ENCODE measurements at regions not wholly inside any gene's neighbourhood (a gene's known extent, or its start where the extent isn't known, plus 50 kb on each side); places are given as distances from the start of the nearest gene placed in this dataset.

DNA sequence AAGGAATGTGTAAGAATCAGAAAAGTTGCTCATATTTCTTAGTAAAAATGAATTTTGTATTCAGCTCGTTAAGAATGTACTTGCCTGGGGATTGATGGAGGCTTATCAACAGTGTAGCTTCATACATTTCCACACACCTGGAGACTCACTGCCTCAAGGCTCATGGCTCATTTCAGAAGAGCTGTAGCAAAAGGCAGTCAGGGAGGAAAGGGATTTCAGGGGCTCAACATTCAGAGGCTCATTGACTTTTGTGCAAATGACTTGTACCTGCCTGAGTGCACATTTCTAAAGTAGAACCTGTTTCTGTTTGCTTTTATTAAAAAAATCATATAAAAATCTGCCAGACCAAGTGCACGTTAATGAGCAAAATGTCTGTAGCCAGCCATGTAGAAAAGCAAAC is 304.4 kb downstream of the KCNS3 start:
- DNase-seq (ENCODE audit: low read depth), result no peak

DNA sequence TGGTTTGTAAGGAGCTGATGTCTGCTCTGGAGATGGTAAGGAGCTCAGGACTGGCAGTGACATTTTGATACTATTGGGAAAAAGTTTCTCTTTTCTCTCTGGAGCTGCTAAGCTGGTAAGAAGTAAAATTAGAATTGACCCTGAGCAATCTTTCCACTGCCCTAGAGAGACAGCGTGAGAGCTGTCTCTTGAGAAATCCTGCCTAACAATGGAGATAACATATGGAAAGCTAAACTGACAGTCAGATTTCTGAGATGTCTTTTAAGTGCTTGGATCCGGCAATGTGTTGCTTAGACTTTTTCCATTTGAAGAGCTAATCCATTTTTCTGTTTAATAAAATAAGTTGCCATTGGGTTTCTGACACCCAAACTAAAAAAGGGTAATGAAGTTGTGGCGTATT is 302.4 kb downstream of the KCNS3 start:
- no peak for DNase-seq (ENCODE audit: low read depth)

DNA sequence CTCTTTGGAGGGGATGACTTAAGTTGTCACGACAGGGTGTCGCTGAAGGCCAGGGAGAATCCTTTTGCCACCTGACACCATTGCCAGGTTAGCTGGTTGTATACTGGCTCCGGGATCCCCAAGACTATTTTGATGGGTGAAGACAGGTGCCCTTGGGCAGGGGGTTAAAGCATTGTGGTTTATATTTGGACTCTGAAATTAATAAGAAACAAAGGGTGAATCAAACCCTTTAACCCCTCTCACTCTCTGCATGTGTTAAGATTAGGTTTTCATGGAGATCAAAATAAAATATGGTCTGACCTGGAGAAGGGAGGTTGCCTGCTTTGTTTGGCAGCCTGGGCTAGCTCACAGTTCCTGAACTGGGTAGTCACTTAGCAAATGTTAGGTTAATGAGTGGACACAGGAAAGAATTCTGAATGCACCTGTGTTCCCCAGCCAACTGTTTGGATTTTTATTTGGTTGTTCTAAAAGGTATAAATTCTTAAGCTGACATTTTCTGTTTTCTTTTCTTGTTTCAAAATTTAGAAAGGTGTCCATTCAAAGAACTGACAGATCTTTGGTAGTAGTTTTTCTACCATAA is 301.7 kb downstream of the KCNS3 start:
- no peak for DNase-seq (ENCODE audit: low read depth)

DNA sequence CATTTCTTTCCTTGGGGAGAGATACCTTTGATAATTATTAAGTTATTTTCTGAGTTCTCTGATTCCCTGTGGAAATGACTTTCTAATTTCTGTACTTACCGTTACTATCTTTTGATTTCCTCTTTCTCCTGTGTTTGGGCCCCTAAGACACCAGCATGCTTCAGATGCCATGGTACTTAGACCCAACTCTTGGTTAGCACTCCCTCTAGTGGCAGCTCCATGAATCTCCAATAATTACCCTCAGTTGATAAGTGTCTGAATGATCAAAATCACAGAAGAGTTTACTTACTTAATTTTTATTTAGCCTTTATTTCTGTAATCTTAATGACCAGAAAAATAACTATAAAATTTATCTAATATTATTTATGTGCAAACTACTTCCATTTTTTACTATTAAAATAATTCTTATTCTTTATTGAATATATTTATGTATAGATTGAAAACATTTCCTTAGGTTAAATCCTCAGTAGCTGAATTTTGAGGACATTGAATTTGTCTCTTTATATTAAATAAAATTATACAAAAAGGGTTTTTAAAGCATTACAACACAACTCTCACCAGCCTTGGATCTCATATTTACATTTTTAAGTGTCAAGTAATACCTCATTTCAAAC is 300.4 kb downstream of the KCNS3 start:
- DNase-seq (ENCODE audit: low read depth), result peak; percentile 2

DNA sequence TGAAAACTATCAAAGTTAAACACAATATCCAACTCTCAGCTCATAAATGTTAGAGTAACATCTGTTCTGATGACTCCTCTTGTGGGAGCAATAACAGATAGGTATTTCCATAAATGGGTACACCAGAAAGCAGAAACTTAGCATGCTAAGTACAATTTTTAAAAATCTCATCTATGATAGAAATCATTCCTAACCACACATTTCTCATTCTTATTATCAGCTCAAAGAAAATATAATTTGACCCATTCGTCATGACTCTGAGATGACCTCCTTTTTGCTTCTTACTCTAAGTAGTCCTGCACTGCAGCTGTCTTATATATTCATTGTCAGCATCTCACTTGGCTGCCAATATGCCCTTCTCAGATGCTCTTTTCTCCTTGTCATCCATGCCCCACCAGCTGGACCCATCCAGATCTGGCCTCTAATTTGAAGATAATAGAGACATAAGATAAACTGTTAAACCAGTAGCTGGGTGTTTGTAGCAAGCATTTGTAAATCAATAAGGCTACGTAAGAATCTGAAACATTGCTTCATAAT is 298.3 kb downstream of the KCNS3 start:
- no peak for DNase-seq (ENCODE audit: low read depth)

DNA sequence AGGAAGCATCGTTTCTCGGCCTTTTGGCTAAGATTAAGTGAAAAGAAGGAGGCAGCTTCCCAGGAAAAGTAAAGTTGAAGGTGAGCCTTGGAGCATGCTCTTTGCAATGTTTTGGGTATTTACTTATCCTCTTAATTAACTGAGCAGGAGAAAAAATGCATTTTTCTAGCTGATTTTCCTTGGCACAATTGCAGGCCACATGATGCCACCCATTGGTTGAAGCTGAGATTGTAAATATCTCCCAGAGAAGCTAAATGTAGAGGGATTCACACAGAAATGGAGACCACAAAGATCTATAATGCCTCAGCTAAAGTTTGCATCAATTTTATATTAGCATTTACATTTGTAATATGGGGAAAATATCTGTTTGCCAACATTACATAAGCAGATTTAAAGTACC is 294.1 kb downstream of the KCNS3 start:
- DNase-seq (ENCODE audit: low read depth), result no peak

DNA sequence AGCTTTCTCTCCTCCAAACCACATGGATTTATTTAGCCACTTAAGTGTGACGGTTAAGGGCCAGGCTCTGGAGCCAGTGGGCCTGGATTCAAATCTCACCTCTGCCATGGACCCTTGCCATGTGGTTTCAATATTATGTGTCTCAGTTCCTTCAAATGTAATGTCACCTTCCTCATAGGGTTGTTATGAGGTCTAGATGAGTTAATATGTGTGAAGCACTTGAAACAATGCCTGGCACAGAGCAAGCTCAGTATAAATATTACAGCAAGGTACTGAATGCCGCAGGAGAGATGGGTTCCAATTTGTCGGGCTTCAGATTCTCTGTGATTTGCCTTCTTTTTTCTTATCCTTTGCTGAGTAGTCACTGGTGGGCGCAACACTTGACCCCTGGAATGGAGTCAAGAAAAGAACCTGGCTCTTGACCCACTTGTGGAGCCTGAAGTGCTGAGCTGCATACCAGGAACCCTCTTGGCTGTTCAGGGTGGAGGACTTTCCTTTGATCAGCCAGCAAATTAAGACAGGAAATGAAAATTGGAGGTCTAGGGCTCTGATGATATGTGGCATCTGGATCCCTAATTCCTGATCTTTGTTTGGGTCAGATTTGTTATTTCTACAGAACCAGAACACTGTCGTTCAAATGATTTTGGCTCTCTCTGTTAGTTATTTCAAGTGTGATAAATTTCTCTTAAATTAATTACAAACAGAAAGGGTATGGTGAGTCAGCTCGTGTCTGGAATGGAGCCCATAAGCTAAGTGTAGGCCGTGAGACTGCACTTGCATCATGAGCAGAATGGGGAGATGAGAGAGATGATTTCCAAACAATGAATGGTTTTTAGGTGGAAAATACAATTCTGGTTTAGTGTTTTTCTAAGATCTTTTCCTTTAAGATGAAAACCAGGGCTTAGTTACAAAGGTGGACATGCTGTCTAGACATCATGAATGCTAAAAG is 293.0 kb downstream of the KCNS3 start:
- no peak for DNase-seq (ENCODE audit: low read depth)

DNA sequence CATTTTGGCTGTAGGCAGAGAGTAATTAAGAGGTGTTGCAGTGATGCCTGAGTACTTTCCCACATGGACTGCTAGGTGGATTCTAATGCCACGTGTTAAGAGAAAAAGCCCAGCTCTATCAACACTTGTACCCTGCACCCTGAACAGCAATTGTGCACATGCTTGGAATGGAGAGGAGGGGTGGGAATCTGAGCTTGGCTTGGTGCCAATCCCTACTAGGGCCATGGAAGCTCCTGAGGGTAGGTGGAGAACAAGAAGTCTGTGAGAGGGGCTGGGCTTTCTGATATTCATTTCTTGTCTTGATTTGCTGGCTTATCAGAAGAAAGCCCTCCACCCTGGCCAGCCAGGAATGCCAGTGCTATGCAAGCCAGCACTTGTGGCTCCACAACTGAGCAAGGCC is 292.2 kb downstream of the KCNS3 start:
- no peak for DNase-seq (ENCODE audit: low read depth)

DNA sequence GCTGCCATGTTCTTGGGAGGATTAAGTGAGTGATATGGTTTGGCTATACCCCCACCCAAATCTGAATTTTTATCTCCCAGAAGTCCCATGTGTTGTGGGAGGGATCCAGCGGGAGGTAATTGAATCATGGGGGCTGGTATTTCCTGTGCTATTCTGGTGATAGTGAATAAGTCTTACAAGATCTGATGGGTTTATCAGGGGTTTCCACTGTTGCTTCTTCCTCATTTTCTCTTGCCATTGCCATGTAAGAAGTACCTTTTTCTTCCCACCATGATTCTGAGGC is 291.4 kb downstream of the KCNS3 start:
- DNase-seq (ENCODE audit: low read depth), result no peak

DNA sequence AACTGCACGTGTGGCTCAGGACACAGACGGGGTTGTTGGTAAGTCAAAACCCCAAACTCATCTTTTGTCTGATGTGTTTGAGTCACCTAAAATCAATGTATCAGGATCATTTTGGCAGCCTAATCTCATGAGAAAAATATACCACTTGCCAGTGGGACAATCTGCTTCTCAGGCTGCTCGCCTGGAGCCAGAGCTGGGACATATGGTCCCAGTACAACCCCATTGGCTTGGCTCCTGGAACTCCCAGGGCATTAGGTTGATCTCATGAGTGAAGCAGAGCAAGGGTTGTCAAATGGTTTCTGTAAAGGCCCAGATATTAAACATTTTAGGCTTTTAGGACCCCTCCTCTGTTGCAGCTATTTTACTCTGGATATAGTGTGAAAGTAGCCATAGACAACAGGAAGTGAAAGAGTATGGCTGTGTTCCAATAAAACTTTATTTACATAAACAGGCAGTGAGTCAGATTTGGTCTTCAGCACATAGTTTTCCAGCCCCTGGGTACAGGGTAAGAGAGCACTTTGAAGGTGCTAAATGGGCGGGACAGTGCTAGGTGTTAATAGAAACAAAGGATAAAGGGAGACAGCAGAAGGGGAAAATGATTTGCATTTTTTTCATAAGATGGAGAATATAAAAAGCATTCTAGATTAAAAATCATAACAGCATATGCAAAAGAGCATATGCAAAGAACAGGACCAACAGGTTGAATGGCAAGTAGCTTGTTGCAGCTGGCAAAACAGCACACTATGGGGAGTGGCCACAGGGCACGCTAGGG is 290.8 kb downstream of the KCNS3 start:
- DNase-seq (ENCODE audit: low read depth), result no peak

DNA sequence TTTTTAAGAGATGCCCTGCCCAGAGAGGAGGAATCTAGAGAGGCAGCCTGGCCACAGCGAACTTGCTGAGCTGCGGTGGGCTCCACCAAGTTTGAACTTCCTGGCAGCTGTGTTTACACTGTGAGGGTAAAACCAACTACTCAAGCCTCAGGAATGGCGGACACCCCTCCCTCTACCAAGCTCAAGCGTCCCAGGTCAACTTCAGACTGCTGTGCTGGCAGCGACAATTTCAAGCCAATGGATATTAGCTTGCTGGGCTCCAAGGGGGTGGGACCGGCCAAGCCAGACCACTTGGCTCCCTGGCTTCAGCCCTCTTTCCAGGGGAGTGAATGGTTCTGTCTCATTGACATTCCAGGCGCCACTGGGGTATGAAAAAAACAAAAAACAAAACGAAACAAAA is 289.4 kb downstream of the KCNS3 start:
- no peak for DNase-seq (ENCODE audit: low read depth)

DNA sequence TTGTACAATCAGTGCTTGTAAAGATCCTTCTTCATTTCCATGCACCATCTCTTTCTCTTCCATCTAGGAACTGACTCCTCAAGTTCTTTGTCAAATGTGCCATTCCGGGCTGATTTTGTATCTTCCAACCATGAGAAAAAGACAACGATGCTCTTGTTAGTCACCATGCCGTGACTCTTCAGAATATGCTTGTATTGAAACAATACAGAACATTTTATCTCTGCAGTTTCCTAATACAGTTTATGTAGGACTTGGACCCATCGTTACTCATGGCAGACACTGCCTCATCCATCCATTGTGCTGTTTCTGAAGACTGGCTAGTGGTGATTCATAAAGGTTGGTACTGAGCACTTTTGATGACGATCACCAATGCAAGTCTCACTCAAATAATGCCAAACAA is 283.2 kb downstream of the KCNS3 start:
- DNase-seq (ENCODE audit: low read depth), result no peak

DNA sequence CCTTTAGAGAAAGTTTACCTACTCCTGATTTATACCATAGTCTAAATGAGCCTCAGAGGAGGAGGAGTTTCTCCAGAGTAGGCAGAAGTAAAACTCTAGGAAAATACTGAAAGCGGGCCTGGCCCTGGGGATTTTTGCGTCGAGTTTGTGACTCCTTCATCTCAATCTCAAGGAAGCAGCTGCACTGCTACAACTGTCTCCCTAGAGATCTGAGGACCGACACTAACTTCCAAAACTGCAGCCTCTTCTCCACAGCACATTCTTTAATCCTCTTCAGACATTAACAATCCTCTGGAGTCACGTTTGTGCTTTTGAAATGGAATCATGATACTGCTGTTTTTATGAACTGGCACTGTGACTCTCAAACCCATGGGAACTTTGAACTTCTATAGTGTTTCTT is 281.4 kb downstream of the KCNS3 start:
- no peak for DNase-seq (ENCODE audit: low read depth)

DNA sequence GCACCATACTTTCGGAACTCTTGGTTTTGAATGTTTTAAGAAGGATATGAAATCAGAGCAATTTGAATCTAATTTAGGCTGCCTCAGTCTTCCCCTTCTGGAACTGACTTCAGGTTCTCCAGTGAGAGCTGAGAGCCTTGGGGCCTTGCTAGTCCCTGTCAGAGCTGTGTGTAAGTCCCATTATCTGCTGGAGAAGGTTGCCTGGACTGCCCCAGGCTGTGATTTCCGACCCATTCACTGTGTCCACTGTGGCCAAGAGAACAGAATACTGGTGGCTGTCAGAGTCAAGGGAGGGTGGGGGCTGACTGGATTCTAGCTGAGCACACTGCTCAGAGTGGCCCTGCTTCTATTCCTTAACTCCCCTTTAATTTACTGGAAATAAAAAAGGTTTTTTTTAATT is 278.0 kb downstream of the KCNS3 start:
- no peak for DNase-seq (ENCODE audit: low read depth)

DNA sequence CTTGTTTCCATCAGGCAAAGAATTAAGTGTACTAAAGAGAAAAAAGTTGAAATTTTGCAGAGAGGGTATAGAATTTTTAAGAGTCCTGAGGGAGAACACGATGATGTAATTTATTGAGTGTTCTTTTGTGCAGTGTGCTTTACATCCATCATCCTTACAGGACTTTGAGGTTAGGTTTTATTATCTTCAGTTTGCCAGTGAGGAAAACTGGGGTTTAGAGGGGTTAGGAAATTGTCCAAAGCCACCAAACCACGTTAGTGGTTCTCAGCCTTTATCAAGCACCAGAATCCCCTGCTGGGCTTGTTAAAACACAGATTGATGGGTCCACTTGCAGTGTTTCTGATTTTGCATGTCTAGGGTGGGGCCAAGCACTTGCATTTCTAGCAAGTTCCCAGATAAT is 277.5 kb downstream of the KCNS3 start:
- DNase-seq (ENCODE audit: low read depth), result no peak

DNA sequence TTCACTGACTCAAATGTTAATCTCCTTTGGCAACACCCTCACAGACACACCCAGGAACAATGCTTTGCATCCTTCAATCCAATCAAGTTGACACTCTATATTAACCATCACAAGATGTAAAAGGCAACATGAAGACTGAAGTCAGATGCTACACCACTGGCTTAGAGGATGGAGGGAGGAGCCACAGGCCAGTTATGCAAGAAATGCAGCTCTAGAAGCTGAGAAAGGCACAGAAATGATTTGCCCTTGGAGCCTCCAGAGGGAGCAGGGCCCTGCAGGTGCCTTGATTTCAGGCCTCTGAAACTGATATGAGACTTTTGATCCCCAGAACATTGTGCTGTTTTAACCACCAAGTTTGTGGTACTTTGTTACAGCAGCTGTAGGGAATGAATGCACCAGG is 276.3 kb downstream of the KCNS3 start:
- DNase-seq (ENCODE audit: low read depth), result no peak

DNA sequence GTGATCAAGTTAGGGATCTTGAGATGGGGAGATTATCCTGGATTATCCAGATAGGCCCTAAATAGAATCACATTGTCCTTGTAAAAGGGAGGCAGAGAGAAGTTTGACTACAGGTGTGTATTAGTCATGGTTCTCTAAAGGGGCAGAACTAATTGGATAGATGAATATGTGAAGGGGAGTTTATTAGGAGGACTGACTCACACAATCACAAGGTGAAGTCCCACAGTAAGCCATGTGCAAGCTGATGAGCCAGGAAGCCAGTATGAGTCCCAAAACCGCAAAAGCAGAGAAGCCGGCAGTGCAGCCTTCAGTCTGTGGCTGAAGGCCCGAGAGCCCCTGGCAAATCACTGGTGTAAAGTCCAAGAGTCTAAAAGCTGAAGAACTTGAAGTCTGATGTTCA is 275.8 kb downstream of the KCNS3 start:
- no peak for DNase-seq (ENCODE audit: low read depth)

DNA sequence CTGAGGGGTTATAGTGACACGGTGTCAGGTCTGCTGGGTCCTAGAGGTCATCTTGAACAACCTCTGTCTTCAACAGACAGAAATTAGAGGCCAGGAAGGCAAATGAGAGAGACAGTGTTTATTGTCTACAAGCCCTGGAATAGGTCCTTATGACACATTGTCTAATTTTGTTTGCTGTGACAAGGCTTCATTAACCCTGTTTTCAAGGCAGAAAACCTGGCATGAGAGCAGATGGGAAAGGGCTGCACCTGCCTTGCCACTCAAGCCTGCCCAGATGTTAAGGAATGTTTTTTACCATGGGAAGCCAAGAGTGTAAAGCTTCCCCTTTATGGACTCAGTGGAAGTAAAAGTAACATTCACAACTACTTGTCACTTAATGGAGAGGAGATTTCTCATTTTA is 275.3 kb downstream of the KCNS3 start:
- no peak for DNase-seq (ENCODE audit: low read depth)

DNA sequence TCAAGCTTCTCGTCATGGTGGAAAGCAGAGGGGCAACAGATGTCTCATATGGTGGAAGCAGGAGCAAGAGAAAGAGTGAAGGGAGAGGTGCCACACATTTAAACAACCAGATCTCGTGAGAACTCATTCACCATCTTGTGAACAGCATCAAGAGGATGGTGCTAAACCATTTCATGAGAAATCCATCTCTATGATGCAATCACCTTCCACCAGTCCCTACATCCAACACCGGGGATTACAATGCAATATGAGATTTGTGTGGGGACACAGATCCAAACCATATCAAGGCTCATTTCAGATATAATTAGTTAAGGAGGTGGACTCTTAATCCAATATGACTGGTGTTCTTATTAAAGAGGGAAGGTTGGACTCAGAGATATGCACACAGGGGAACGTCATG is 272.8 kb downstream of the KCNS3 start:
- DNase-seq (ENCODE audit: low read depth), result no peak

DNA sequence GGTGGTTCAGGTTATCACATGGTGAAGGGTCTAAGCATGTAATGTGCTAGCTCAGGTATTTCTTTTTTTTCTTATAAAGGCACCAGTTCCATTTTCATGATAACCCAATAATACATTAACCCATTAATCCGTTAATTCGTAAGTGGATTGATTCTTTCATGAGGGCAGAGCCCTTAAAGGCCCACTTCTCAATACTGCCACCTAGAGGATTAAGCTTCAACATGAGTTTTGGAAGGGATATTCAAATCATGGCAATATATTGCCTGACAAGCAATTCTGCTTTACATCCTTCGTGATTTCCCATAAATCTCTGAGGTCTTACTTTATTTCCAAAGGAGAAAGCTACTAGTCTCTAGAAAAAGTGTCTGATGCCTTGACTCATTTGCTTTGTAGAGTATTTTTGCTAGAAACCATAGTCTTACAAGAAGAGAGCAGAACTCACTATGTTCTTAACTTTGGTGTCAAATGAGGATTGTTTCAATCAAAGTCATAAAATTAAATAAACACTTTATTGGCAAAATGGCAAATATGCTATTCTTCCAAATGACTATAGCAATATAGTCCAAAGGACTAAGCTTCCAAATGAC is 271.3 kb downstream of the KCNS3 start:
- no peak for DNase-seq (ENCODE audit: low read depth)

DNA sequence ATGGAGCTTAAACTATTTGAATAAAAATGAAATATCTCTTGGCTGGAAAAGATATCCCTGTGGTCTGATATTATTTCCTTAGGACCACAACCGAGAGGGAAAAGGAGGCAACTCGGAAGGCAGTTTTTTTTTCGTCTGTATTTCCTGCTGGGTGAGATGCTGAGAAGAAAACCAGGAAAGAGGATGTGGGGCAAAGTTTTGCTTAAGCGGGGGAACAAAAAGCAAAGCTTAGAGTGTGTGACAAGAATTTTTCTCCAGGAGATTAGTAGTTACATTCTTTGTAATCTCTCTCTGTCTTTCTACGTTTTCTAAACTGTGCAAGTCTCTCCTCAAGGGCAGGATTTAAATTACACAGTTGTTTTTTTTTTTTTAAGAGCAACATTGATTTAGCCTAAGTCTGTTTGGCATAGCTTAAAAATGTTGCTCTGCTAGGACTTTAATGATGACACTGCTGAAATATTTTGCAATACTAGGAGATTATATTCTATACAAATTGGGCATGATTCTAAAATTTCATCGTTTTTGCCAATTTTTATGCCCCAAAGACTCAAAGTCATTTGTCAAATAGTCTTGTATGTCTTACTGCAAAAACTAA is 258.5 kb downstream of the KCNS3 start:
- DNase-seq (ENCODE audit: low read depth), result no peak

DNA sequence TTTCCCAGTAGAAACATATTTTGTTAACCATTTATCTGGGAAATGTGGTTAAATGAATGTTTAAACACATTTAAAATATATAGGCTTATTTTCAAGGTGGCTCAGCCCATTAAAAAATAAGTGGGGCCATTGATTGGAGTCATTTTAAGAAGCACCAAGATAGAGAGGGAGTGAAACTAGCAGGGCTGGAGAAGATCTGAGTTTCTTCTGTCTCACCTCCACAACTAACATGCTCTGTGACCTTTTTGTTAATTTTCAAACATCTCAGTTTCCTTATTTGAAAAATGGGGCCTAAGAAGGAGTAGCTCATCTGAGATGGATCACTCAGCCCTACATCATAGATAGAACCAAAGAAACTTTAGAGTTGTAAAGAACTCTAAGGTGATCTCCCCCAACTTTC is 254.8 kb downstream of the KCNS3 start:
- DNase-seq (ENCODE audit: low read depth), result no peak

Data from activated gamma-delta T cell treated with anti-CD3 and anti-CD28 coated beads, Interleukin-2, amount 50 U/mL, for 16 hours (primary cell).